ENCODE measurements at regions not wholly inside any gene's neighbourhood (a gene's known extent, or its start where the extent isn't known, plus 50 kb on each side); places are given as distances from the start of the nearest gene placed in this dataset.

- no peak for TF ChIP-seq CTCF (IDR thresholded peaks at IDR 0.05)
- no peak for TF ChIP-seq EZH2 (IDR thresholded peaks at IDR 0.05)
These were observed 86.5 kb upstream of the TNFAIP3 start for GRCh38 chr6:137780447-137781034.

All from neural progenitor cell (in vitro differentiated cells).